MG63 (cell line): ENCODE measurements at regions not wholly inside any gene's neighbourhood (a gene's known extent, or its start where the extent isn't known, plus 50 kb on each side); places are given as distances from the start of the nearest gene placed in this dataset.

Experiments
- DNase-seq: peaks from one replicate; pipeline ENCODE4 v3.0.0-alpha.2; 2020
- H3K27me3 ChIP-seq: fragments of 250-450 bp; sonication (Bioruptor Pico); 2 replicates; pipeline ENCODE4 v1.5.1; 2020; ENCODE audit warnings: mild to moderate bottlenecking, moderate library complexity
- H3K36me3 ChIP-seq: fragments of 250-450 bp; sonication (Bioruptor Pico); 2 replicates; pipeline ENCODE4 v1.5.1; 2020; ENCODE audit warnings: mild to moderate bottlenecking, moderate library complexity
- H3K4me3 ChIP-seq: fragments of 250-450 bp; sonication (Bioruptor Pico); 2 replicates; pipeline ENCODE4 v1.5.1; 2020; ENCODE audit warnings: mild to moderate bottlenecking, moderate library complexity
- H3K9me3 ChIP-seq: fragments of 250-450 bp; sonication (Bioruptor Pico); 2 replicates; pipeline ENCODE4 v1.5.1; 2020; ENCODE audit warnings: mild to moderate bottlenecking, moderate library complexity

DNA sequence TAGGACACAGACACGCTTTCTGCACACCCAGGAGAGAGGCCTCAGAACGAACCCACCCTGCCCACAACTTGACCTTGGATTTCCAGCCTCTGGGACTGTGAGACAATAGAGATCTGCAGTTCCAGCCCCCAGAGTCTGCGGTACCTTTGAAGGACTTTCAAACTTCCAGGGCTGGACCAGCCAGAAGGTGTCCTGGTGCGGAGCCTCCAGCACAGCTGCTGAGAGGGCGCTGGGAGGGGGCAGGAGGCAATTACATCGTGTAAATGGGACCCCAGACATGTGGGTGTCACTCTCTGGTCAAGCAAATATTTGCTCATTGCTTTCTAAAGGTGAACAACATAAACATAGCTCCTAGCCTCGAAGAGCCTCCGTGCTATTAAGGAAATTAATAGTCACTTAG lies 58.7 kb upstream of the ACTRT2 start:
- Histone ChIP-seq H3K4me3 (no peak overlapping the region), H3K27me3 (no peaks in the 10 kb centered on the region), H3K9me3 (peaks cover 9% of the 10 kb centered on the region), H3K36me3 (no peaks in the 10 kb centered on the region)
- no peak for DNase-seq

DNA sequence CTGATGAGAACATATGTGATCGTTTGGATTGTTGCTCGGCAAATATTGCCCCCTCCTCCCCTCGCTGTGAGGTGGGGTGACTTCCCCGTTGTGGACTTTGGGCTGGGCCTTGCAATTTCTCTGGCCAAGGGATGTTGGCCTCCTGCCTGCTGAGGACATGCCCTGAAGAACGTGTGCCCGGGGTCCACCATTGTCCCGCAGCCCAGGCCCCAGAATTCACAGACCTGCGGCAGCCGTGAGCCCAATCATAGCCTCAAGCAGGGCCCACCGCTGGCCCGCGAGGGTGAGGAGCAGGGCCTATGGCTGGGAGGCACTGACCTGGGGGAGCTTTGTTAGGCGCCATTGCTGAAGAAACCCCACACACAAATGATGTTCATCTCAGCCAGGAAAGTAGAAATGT lies 58.3 kb upstream of the ACTRT2 start:
- Histone ChIP-seq H3K9me3 (peaks cover 5% of the 10 kb centered on the region; the same call in 1 of the 2 replicates), H3K27me3 (no peaks in the 10 kb centered on the region), H3K4me3 (no peak overlapping the region), H3K36me3 (no peaks in the 10 kb centered on the region)
- DNase-seq, result no peak

DNA sequence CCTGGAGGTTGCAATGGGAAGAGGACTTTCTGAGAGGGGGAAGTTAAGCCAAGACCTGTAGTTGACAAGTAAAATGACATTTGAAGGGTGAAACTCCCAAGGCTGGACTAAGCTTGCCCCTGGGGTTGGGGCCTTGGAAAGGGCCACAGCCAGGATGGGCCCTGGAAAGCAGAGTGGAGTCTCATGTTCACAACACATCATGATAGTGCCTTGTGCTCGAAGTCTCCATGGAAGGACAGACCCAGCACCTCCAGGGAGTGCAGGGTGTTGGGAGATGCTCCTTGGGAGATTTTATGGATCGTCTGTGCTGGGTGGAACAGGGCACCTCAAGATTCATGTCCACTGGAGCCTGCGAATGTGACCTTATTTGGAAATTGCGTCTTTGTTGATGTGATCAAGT lies 55.6 kb upstream of the ACTRT2 start:
- H3K36me3 ChIP-seq, result no peaks in the 10 kb centered on the region
- no peak for DNase-seq
- no peaks in the 10 kb centered on the region for H3K9me3 ChIP-seq

DNA sequence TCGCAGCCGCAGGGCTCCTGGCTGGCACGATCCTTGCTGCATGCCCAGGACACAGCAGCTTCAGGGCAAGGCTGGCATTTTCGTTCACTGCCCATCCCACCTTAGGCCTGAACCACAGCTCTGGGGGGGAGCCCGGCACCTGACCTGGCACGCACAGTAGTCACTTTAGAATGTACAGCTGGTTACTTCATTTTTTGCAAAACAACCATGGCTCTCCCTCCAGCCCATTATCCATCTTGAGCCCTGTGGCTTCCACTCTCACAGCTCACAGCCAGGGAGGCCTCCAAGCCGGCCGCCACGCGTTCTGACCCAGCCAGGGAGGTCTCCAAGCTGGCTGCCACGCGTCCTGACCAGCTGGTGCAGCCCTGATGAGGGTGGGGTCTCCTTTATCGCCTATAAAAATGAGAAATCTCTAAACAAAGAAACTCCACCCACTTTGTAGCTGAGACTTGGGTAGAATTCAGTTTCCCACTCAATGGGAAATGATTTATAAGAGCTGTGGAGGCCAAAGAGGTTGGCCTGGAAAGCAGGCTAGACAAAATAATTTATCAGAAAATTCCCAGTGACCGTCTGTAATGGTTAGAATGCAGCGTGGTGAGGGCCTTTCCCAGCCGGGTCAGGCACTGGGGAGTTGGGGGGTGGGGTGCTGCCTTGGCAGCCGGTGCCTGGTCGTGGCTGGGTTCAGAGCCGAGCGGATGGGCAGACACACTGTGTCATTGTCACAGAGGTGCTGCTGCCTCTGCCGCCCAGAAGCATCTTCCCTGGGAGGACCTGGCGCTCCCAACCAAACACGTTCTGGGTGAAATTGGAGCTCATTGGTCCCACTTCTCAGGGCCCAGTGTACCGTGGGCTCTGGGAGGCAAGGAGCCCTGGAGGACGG lies 54.6 kb upstream of the ACTRT2 start:
- no peak overlapping the region for H3K4me3 ChIP-seq
- no peaks in the 10 kb centered on the region for H3K36me3 ChIP-seq
- no peak for DNase-seq
- H3K27me3 ChIP-seq, result no peaks in the 10 kb centered on the region
- no peaks in the 10 kb centered on the region for H3K9me3 ChIP-seq

More for the DNA sequence above, 55.6 kb upstream of the ACTRT2 start:
- H3K27me3 ChIP-seq, result no peaks in the 10 kb centered on the region
- H3K4me3 ChIP-seq, result no peak overlapping the region

DNA sequence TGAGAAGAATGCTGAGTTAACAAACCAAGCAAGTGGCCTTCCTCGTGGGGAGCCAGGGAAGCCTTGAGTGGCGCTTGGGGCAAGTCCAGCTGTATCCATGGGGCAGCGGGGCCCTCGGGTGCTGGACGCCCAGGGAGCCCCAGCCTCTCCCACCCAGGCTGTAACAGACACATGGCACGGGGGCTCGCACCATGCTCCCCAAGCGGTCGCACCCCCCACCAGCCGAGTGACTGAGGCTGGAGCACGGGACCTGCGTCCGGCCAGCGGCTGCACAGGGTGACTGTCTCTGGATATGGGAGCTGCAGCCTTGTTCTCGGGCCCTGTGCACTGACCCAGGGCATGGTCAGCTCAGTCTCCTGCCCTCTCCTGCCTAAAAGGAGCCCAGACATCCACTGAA lies 53.9 kb upstream of the ACTRT2 start:
- H3K4me3 ChIP-seq, result no peak overlapping the region
- H3K27me3 ChIP-seq, result no peaks in the 10 kb centered on the region
- no peak for DNase-seq
- H3K9me3 ChIP-seq, result no peaks in the 10 kb centered on the region
- no peaks in the 10 kb centered on the region for H3K36me3 ChIP-seq

DNA sequence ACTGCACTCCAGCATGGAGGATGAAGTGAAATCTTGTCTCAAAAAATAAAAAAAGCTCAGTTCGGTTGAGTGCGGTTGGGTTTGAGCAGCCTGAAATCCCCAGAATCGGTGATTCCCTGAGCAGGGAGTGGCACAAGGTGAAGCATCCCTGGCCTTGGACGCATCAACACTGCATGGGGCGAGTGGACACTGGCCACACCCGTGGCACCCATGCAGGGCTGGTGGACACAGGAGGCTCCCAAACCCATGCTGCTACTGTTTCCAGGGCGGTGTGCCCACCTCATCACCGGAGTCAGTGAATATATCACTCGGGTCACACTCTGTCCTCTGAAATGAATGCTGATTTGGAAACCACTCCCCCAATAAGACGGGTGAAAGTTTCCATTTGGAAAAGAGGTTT lies 53.4 kb upstream of the ACTRT2 start:
- H3K9me3 ChIP-seq, result no peaks in the 10 kb centered on the region

DNA sequence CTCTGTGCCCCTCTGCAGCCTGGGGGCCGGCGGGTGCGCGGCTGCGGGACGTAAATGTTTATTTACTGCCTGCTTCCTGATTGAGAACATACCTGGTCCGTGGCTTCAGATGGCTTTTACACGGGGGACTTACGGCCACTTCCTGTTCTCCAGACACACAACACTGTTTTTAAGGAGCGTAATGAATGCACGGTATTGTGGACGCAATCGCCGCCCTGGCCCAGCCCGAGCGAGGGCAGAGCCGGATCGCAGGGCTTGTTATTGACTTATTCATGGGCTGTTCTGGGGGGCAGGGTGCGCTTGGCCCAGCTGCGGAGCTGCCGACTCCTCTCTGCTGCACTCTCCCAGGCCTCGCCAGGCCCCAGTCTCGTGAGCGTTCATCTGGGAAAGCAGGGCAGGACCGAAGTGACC lies 52.8 kb upstream of the ACTRT2 start:
- DNase-seq, result no peak
- Histone ChIP-seq H3K9me3 (no peaks in the 10 kb centered on the region), H3K36me3 (no peaks in the 10 kb centered on the region), H3K27me3 (no peaks in the 10 kb centered on the region), H3K4me3 (no peak overlapping the region)

More for the DNA sequence above, 53.4 kb upstream of the ACTRT2 start:
- no peak for DNase-seq
- no peak overlapping the region for H3K4me3 ChIP-seq
- no peaks in the 10 kb centered on the region for H3K27me3 ChIP-seq
- H3K36me3 ChIP-seq, result no peaks in the 10 kb centered on the region

DNA sequence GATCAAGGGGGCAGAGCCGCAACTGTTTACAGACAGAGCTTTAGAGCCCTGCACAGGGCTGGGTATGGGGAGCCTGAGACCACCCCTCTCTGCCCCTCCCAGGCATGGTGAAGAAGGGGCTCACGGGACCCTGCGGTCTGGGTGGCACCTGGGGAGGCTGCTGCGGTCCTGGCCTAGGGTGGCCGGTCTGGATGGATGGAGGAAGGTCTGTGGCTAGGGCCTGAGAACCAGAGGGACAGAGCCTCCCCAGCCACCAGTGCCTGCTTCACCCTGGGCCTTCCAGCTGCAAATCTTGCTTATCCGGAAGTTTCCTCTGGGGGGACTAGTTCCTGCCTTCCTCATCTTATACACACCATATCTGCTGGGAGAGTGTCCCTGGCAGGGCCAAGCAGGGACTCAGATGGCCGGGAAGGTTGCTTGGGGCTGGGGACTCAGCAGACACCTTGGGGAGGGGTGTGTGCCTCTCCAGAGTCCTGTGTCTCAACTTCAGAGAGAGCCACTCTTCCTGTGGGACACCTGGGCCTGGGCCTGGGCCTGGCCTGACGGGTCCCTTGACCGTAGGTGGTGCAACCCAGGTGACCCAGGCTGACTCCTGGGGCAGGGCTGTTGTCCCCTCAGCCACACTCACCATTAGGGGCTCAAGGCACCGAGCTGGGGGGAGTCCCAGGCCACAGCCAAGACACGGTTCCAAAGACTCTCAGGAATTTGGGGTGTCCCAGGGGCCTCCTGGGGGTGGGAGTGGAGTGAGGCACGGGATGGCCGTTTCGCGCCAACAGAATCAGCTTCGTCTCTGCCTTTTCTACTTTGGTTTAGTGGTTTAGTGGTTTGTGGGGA lies 52.0 kb upstream of the ACTRT2 start:
- H3K9me3 ChIP-seq, result no peaks in the 10 kb centered on the region
- no peak overlapping the region for H3K4me3 ChIP-seq
- no peaks in the 10 kb centered on the region for H3K36me3 ChIP-seq
- no peak for DNase-seq
- no peaks in the 10 kb centered on the region for H3K27me3 ChIP-seq

DNA sequence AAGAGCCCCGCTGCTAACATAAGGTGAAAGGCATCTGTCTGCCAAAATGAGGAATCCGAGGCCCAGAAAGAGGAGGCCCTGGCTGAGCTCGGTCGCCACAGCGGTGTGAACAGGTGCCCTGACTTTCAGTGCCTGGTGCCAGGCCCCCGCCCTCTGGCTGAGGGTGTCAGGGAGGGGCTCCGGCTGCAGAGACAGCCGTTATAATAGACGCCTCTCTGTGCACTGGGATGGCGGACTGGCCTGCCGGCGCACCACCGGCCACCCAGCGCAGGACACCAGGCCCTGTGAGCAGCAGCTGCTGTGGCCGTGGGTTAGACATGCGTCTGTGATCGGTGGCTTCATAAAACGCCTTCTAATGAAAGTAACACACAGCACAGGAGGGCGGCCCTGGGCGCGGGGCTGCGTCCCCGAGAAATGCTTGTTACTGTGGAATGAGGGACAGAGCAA lies 51.4 kb upstream of the ACTRT2 start:
- no peaks in the 10 kb centered on the region for H3K36me3 ChIP-seq
- no peaks in the 10 kb centered on the region for H3K9me3 ChIP-seq
- H3K4me3 ChIP-seq, result no peak overlapping the region
- H3K27me3 ChIP-seq, result no peaks in the 10 kb centered on the region
- no peak for DNase-seq

DNA sequence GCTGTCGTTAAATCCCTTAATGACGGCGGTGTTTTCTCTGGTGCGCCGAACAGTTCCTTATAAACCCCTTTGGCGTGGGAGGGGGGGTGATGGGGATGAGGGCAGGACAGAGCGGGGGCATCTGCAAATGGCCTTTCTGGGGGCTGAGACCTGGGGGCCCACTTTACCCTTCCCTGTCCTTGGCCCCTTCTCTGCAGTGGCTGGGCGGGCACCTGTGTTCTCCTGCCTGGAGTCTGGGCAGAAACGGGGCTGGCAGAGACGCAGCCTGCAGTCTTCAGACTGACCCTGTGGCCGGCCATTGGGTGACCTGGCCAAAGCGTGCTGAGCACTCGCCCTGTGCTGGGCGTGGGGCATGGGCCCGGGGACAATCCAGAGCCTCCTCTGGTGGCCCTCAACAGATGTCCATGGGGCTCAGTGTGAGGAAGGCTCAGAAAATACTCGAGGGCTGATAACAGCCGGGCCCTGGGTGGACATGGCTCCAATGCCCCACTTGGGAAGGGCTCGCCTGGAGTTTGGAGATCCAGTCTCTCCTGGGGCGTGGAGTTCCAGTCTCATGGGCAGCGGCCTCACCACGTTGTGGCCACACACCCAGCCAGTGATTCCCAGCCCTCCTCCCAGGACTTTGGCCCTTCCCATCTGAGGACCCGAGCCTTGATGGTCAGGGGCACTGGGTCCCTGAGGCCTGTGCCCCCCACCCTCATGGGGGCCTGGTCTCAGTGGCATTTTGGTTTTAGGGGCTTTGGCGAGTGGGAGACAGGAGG lies 50.8 kb upstream of the ACTRT2 start:
- Histone ChIP-seq H3K36me3 (no peaks in the 10 kb centered on the region), H3K4me3 (no peak overlapping the region), H3K27me3 (no peaks in the 10 kb centered on the region), H3K9me3 (no peaks in the 10 kb centered on the region)
- DNase-seq, result no peak

DNA sequence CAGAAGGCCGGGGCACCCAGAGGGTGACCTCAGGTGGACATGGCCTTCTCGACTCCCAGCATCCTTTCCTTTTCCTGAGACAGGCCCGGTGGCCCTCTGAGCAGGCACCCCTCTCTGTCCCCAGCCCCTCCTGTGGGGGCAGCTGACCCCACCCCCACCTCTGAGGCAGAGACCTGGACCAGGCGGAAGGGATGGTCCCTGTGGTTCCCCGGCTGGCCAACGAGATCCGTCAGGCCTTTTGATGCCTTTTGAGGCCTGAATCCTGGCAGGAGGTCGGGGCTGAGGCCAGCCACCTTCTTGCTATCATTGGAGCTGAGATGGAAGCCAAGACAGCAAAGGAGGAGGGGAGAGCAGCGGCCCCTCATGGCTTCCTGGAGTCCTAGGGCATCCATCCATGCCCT lies 50.2 kb upstream of the ACTRT2 start:
- no peak for DNase-seq
- Histone ChIP-seq H3K27me3 (no peaks in the 10 kb centered on the region), H3K9me3 (no peaks in the 10 kb centered on the region), H3K4me3 (no peak overlapping the region), H3K36me3 (no peaks in the 10 kb centered on the region)
